Panc1 (cell line): ENCODE measurements at regions not wholly inside any gene's neighbourhood (a gene's known extent, or its start where the extent isn't known, plus 50 kb on each side); places are given as distances from the start of the nearest gene placed in this dataset.

Source experiments
- POLR2AphosphoS5 ChIP-seq: IDR thresholded peaks from 2 replicates; pipeline ENCODE4 v1.6.1; 2012; ENCODE audit warnings: mild to moderate bottlenecking, low read depth, low read length, moderate library complexity
- SIN3A ChIP-seq: IDR thresholded peaks from 2 replicates; pipeline ENCODE4 v1.6.1; 2012; ENCODE audit warnings: low read depth, mild to moderate bottlenecking, low read length, moderate library complexity, borderline replicate concordance; ENCODE audit not compliant: insufficient read depth
- TF ChIP-seq, protein P1 (sequence below): fragments of 450-650 bp; IDR thresholded peaks from 2 replicates; pipeline ENCODE4 v1.5.1; 2017; ENCODE audit warnings: mild to moderate bottlenecking
- TF ChIP-seq, protein P2 (sequence below), 2 experiments: IDR thresholded peaks; 2 replicates each; pipeline ENCODE4 v1.6.1; 2011 to 2012; ENCODE audit warnings: low read depth in 2 of 2, control low read depth in 1 of 2, low read length in 1 of 2, mild to moderate bottlenecking in 1 of 2, moderate library complexity in 1 of 2; ENCODE audit not compliant: insufficient read depth in 1 of 2

DNA sequence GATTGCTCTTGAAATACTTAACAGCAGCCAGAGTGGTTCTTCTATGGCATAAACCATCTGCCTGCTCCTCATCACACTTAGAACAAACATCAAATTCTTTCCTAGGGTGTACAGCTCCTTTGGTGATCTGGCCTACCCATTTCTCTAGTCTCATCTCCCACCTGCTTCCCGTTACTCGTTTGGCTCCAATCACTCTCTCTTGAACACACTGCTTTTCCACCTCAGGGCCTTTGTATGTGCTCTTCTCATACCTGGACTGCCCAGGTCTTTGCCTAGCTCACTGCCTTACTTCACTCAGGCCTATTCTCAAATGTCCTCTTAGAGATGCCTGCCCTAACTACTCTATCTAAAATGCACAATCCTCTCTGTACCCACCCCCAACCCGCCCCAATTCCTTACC is 100.5 kb downstream of the KCNRG start:
- TF ChIP-seq, protein P1, sequence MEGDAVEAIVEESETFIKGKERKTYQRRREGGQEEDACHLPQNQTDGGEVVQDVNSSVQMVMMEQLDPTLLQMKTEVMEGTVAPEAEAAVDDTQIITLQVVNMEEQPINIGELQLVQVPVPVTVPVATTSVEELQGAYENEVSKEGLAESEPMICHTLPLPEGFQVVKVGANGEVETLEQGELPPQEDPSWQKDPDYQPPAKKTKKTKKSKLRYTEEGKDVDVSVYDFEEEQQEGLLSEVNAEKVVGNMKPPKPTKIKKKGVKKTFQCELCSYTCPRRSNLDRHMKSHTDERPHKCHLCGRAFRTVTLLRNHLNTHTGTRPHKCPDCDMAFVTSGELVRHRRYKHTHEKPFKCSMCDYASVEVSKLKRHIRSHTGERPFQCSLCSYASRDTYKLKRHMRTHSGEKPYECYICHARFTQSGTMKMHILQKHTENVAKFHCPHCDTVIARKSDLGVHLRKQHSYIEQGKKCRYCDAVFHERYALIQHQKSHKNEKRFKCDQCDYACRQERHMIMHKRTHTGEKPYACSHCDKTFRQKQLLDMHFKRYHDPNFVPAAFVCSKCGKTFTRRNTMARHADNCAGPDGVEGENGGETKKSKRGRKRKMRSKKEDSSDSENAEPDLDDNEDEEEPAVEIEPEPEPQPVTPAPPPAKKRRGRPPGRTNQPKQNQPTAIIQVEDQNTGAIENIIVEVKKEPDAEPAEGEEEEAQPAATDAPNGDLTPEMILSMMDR = no peak
- TF ChIP-seq, protein P2, sequence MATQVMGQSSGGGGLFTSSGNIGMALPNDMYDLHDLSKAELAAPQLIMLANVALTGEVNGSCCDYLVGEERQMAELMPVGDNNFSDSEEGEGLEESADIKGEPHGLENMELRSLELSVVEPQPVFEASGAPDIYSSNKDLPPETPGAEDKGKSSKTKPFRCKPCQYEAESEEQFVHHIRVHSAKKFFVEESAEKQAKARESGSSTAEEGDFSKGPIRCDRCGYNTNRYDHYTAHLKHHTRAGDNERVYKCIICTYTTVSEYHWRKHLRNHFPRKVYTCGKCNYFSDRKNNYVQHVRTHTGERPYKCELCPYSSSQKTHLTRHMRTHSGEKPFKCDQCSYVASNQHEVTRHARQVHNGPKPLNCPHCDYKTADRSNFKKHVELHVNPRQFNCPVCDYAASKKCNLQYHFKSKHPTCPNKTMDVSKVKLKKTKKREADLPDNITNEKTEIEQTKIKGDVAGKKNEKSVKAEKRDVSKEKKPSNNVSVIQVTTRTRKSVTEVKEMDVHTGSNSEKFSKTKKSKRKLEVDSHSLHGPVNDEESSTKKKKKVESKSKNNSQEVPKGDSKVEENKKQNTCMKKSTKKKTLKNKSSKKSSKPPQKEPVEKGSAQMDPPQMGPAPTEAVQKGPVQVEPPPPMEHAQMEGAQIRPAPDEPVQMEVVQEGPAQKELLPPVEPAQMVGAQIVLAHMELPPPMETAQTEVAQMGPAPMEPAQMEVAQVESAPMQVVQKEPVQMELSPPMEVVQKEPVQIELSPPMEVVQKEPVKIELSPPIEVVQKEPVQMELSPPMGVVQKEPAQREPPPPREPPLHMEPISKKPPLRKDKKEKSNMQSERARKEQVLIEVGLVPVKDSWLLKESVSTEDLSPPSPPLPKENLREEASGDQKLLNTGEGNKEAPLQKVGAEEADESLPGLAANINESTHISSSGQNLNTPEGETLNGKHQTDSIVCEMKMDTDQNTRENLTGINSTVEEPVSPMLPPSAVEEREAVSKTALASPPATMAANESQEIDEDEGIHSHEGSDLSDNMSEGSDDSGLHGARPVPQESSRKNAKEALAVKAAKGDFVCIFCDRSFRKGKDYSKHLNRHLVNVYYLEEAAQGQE (IDR thresholded peaks at IDR 0.05; ENCODE audit: insufficient read depth in 1 of 2, low read depth in 2 of 2, low read length in 1 of 2) = no peak
- no peak for TF ChIP-seq POLR2AphosphoS5
- TF ChIP-seq SIN3A = no peak
